Fibroblast of mammary gland (primary cell): ENCODE measurements at regions not wholly inside any gene's neighbourhood (a gene's known extent, or its start where the extent isn't known, plus 50 kb on each side); places are given as distances from the start of the nearest gene placed in this dataset.

Experiments used
- DNase-seq: peaks from one replicate; pipeline ENCODE4 v3.0.0-alpha.2; 2010; ENCODE audit warnings: low read depth
- H3K4me3 ChIP-seq: 2 replicates; pipeline ENCODE4 v1.5.1; 2011; ENCODE audit warnings: low read depth, mild to moderate bottlenecking, low read length, moderate library complexity; ENCODE audit not compliant: control insufficient read depth
- TF ChIP-seq, protein P1 (sequence below): conservative IDR thresholded peaks from 2 replicates; pipeline ENCODE4 v1.5.1; 2011; ENCODE audit warnings: low read depth, low read length, inconsistent platforms; ENCODE audit not compliant: control insufficient read depth, insufficient read depth

GRCh38 chr21:20789729-20790500 is 208.3 kb upstream of the NCAM2 start:
- peak; percentile 71 for DNase-seq
- H3K4me3 ChIP-seq, result no peak overlapping the region
- TF ChIP-seq, protein P1, sequence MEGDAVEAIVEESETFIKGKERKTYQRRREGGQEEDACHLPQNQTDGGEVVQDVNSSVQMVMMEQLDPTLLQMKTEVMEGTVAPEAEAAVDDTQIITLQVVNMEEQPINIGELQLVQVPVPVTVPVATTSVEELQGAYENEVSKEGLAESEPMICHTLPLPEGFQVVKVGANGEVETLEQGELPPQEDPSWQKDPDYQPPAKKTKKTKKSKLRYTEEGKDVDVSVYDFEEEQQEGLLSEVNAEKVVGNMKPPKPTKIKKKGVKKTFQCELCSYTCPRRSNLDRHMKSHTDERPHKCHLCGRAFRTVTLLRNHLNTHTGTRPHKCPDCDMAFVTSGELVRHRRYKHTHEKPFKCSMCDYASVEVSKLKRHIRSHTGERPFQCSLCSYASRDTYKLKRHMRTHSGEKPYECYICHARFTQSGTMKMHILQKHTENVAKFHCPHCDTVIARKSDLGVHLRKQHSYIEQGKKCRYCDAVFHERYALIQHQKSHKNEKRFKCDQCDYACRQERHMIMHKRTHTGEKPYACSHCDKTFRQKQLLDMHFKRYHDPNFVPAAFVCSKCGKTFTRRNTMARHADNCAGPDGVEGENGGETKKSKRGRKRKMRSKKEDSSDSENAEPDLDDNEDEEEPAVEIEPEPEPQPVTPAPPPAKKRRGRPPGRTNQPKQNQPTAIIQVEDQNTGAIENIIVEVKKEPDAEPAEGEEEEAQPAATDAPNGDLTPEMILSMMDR, result no peak

DNA sequence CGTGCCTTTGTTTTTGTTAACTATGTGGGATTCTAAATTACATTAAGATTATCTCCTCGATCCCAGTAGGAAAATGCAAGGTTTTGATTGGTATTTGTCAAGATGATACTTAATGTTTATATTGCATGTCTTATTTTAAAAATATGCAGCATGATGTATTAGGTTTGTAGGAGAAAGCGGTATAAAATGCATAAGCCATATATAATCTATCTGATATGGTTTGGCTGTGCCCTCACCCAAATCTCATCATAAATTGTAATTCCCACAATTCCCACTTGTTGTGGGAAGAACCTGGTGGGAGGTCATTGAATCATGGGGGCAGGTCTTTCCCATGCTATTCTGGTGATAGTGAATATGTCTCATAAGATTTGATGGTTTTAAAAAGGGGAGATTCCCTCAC is 198.1 kb upstream of the NCAM2 start:
- DNase-seq, result no peak
- no peak overlapping the region for H3K4me3 ChIP-seq
- TF ChIP-seq, protein P1, result no peak

- DNase-seq, result no peak
- TF ChIP-seq, protein P1, result no peak
- no peak overlapping the region for H3K4me3 ChIP-seq
Observed at GRCh38 chr21:20802201-20802600, 196.0 kb upstream of the NCAM2 start.

DNA sequence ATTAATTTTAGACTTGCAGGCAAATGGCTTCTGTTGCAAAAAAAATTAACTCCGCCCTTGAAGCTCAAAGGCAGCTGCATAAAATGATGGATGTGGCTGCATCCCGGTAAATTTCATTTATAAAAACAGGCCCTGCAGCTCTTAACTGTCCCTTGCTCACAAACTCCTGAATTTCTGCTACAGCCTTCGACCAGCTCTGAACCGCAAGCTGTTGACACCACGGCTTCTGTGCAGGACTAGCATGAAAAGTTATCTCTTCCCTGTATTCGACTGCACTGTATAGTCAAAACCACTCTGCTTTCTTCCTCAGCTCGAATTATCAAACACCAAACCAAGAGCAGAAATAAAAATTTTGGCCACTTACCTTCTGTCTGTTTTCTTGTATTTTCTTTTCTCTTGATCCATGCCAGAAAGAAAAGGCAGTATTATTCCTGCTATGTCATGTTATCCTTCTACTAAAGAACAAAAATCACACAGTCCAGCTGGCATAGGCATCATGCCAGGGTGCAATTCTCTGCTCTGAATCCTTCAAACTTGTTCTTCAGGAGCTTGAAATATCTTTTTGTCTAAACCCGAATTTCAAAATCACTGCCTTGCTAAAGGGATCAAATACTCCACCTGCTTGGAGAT is 195.5 kb upstream of the NCAM2 start:
- H3K4me3 ChIP-seq, result no peak overlapping the region
- DNase-seq, result no peak
- TF ChIP-seq, protein P1, result no peak

DNA sequence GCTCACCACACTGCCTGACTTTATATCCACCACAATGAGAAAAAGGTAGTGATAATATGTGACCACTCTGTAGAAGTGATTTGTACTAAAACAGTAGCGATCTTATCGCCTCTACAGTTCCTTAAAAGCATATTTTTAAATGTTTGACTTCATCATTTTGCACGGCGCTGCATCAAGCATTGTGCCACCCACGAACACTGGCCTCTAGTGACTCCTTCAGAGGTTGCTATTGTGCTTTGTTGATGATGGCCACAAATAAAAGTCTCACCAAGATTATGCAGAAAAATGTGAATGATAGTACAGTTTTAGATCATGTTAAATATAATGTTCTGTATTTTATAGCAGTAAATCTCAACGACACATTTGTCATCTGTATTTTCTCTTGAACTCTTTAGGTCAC is 186.5 kb upstream of the NCAM2 start:
- no peak for DNase-seq
- TF ChIP-seq, protein P1, result no peak
- no peak overlapping the region for H3K4me3 ChIP-seq

- H3K4me3 ChIP-seq, result no peak overlapping the region
- DNase-seq, result no peak
- TF ChIP-seq, protein P1, result no peak
Observed at GRCh38 chr21:20814090-20814489, 184.1 kb upstream of the NCAM2 start.
